NCI-H2227 (cell line): ENCODE measurements at regions not wholly inside any gene's neighbourhood (a gene's known extent, or its start where the extent isn't known, plus 50 kb on each side); places are given as distances from the start of the nearest gene placed in this dataset.
"Not testable (repeated sequence)": the region's sequence is repeated elsewhere in the genome, so short reads cannot be mapped to it uniquely, and the experiment has no call there.

Source experiments
- DNase-seq: peaks from one replicate; lab custom pipeline; 2025; ENCODE audit not compliant: unreplicated experiment; lab: John Stamatoyannopoulos, UW

DNA sequence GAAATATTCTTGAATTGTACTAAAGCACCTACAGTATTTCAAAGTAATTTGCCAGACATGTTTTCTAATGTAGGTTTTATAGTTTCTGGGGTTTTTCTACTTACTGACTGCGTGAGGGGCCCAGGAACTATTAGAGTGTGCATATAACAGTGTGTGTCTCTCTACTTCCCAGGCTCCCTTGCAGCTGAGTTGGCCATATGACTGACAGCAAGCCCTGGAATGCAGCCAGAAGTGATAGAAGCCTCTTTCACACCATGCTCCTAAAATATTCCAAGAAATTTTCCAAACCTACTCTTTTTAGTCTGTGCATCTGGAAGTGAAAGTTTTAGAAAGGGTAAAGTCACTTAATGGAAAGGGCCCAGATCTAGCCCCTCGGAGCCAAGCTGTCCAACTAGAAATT, 96.7 kb upstream of the SLC7A11 start:
- no peak for DNase-seq

DNA sequence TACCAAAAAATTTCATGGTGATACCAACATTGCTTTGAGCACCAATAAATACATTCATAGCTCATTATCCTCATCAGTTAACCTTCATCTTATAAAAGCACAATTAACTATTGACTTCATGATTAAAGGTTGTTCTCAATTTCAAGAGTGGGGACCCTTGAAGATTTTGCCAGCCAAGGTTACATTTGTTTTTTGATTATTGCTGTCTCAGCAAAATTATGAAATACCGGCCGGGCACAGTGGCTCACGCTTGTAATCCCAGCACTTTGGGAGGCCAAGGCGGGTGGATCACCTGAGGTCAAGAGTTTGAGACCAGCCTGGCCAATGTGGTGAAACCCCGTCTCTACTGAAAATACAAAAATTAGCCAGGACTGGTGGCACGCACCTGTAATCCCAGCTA, 96.1 kb upstream of the SLC7A11 start:
- not testable (repeated sequence) for DNase-seq

DNA sequence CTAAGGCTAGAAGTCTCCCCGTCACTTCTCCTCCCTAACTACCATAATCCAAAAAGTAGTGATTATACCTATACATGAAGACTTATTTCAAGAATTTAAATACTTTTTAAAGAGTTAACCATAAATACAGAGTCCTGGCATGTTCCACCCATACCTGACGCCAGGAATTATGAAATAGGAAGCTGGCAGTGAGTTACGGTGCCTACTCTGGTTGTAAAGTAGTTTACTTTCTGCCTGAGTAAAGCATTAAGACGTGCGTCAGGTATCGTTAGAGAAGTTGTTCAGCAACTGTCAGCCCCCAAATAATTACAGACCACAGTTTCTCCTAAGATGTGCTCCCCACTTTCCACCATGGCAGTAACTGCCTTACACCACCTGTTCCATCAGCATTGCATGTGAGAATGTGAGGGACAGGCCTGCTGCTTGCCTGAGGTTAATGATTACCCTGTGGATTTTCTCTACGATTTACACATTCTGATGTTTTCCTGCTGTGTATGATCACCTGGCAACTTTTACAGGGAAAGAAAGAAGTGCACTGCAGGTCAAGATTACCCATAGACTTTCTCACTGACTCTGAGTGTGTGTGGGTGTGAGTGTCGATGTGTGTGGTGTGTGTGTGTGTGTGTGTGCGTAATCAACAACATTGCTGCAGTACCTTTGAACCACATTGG, 92.3 kb upstream of the SLC7A11 start:
- peak; percentile 8 for DNase-seq

DNA sequence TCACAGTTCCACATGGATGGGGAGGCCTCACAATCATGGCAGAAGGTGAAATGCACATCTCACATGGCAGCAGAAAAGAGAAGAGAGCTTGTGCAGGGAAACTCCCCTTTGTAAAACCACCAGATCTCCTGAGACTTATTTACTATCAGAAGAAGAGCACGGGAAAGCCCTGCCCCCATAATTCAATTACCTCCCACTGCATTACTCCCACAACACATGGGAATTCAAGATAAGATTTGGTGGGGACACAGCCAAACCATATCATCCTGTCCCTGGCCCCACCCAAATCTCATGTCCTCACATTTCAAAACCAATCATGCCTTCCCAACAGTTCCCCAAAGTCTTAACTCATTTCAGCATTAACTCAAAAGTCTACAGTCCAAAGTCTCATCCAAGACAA, 90.3 kb upstream of the SLC7A11 start:
- not testable (repeated sequence) for DNase-seq

DNA sequence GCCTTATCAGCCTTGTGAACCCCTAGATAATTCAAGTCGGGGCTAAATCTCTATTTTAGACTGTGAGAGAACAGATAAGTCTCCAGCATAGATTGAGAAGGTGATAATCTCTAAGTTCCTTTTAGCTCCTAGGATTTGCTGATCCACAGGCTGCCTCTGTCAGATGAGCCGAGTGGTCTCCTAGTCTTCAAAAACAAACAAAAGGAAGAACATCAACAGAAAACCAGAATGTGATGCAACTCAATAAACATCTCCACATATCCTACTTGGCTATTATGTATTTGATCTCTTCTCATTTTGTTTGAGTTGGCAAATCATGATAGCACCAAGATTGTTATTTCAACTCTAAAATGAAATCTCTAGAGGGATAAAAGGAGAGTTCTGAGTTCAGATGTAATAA, 88.4 kb upstream of the SLC7A11 start:
- DNase-seq: no peak

DNA sequence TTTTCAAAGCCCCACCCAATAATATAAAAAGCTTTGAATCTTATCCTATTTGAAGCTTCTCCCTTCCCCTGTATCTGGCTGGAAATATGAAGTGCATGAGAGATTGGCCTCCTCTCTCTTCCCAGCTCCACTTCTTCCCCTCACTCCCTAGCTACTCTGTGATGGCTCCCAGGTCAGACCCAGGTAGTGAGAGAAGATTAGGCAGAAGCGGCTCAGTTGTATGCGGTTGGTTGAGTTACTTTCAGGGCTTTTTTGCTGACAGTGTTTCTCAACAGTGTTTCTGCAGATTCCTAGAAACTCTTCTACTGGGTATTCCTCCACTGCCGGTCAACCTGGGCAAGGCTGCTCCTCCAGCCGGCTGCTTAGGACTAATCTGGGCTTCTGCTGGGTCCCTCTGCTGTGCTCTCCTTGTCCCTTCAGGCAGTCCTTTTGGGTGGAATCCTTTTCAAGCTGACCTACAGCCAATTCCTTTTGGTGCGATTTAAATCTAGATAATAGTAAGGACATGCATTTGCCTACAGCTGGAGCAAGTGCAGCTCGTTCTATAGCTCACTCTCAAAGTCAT, 87.4 kb upstream of the SLC7A11 start:
- no peak for DNase-seq

DNA sequence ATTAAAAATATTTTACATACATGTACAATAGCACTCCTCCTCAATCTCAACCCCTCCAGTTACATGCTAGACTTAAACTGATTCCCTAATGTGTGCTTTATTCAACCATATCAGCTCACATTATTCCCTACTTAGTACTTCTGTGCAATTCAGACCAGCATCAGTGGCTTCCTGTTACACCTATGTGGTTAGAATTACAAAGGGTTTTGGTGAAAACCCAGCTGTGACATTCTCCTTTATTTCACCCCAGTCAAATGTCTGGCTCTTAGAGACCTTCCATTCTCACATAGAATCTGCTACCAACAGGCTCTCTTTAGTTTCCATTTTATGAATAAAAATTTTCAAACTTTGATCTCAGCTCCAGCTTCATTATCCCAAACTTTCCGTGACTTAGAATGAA, 85.2 kb upstream of the SLC7A11 start:
- DNase-seq: no peak

DNA sequence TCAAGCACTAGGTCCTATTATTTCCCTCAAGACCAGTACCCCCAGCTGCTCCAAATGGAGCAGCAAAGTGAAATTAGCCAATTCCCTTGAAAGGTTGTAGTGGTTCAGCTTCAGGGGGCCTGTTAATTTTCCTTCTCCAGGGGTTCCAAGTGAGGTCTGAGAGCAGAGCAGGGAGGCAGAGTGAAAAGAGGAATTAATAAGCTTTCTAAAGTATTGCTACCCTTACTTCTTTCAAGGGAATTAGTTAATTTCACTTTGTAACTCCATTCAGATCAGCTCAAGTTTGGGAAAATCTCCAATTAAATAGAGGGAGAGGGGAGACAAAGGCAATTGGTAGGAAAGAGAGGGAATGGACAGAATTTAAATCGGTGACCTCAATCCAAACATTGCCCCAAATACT, 78.7 kb upstream of the SLC7A11 start:
- DNase-seq: no peak

DNA sequence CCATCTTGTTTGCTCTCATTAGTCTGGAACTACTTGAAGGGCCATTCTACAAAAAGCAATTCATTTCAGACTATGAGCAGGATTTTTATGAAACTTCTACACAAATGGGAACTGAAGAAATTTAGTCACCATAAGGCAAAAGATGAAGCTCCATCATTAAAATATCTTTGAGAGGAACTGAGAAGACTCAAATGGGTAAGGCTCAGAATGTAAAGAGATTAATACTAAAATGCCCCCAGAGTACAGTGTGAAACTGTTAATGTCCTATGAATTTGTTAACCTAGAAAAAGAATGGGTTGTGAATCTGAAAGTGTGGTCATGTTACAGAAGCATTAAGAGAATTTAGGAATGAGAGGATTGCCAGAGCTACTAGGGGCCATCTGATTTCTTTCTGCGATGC, 77.9 kb upstream of the SLC7A11 start:
- DNase-seq: no peak

DNA sequence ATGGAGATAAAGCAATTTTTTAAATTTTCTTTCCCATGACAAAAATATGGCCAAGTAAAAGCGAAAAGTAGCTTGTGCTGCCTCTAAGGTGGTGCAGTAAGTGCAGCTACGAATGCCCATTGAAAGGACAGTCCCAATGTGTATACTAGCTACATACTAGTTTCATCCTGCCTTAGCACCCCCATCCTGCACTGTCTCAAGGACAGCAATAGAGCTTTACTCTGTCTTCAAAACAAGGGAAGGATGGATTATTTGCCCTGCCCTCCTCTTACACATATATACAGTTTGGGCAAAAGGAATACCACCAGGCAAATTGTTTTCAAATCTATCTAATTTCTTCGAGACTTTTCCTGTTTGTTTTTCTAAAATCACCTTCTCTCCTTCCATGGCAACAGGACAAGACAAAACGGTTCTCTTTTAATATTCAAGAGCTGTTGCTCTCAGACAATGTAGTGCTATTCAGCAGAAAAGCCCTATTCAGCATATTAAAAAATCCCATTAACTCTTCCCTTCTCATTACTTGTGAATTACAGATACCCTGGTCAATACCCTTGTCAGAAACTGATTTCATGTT, 75.1 kb upstream of the SLC7A11 start:
- no peak for DNase-seq

DNA sequence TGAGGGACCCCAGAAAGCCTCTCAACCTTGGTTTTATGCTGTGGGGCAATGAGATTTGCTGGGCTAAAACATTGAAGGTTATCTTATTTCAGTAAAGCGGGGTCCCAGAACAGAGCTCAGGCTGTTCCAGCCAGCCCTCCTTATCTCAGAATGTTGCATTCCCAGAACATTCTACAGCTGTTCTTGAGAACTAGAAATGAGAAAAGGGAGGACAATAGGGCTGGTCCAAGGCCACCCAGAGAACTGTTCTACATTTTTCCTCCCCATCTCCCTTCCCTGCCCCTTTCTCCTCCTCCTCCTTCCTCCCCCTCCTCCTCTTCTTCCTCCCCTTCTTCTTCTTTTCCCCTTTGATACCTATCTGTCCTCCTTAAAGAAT, 70.4 kb upstream of the SLC7A11 start:
- no peak for DNase-seq

DNA sequence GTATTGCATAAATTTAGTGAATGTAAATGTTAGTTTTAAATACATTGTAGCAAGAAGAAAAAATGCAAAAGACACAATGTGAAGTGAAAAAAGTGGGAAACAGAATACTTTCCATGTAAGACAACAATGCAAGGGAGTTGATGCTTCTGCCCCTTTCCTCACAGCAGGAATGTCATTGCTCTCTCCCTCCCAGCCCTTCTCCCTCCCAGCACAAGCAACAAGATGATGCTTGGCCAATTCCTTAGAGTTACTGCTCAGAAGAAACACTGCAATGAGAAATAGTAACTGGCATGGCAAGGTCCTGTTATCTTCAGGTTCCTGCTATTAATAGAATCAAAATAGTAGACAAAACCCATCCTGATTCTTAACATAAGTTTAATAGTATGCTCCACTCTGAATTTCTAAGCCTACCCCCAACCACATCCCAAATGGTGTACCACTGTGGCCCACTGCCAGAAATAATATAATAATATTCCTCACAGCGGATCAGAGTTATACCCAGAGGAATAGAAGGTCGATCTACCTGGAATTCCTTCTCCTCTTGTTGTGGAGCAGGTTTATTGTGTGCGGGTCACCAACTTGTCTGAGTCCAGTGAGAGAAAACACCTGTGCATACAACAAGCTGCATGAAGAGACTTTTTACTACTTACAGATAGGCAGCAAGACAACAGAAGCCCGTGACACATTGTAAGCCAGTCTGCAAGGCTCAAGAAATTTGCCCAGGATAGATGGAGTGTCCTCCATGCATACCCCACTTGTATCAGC, 69.8 kb upstream of the SLC7A11 start:
- DNase-seq: no peak

DNA sequence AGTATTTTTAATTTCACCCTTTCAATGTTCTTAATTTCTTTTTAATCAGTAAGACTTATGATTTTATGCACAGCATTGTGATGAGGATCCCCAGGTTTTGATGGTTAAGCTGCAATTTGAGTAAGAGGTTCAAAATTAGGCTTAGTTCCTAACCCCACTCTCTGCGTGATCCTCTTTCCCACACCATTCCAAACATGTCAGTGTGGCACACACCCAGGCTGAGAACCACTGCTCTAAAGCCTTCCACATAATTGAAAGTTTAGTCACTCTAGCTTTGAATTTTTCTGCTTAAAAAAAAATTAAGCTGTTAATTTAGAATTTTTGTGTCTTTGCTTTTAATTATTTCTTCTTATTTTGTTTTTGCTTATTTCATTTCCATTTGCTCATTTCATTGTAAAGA, 68.8 kb upstream of the SLC7A11 start:
- DNase-seq: no peak

DNA sequence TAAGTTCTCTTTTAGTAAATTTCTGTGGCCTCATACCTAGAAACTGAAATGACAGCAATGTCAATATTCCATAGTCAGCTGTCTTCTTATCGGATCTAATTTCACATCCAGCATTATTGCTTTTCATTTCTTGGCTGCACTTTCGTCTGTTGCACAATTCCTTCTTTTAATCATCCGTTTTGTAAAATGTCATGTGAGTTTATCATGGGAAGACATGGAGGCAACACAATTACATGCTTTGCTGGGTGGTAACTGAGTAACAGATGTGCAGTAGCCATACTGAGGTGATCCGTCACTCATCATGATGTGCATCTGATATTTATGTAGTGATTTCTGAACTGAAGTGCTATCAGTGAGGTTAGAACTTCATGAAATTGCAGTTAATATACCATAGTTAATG, 68.3 kb upstream of the SLC7A11 start:
- no peak for DNase-seq

DNA sequence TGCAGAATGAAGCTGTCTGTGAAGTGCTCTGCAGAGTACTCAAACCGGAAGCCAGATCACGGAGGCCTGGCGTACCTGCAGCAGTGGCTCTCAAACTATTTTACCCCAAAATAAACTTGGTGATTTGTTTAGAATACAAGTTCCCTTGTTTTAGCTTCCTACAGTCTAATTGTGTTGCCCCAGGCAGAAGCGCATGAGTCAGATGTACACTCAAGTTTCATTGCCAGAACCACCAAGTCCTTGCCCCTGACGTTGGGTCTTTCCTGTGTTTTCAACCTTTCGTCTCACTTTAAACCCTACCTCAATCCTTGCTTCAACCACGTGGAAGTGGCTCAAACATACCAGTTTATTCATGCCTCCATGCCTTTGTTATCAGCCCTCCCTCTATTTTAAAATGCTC, 66.2 kb upstream of the SLC7A11 start:
- no peak for DNase-seq

DNA sequence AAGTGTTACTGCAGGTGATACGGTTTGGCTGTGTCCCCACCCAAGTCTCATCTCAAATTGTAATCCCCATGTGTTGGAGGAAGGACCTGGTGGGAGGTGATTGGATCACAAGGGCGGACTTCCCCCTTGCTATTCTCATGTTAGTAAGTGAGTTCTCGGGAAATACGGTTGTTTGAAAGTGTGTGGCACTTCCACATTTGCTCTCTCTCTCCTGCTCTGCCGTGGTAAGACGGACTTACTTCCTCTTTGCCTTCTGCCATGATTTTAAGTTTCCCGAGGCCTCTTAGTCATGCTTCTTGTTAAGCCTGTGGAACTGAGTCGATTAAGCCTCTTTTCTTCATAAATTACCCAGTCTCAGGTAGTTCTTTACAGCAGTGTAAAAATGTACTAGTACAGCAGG, 65.2 kb upstream of the SLC7A11 start:
- DNase-seq: no peak

DNA sequence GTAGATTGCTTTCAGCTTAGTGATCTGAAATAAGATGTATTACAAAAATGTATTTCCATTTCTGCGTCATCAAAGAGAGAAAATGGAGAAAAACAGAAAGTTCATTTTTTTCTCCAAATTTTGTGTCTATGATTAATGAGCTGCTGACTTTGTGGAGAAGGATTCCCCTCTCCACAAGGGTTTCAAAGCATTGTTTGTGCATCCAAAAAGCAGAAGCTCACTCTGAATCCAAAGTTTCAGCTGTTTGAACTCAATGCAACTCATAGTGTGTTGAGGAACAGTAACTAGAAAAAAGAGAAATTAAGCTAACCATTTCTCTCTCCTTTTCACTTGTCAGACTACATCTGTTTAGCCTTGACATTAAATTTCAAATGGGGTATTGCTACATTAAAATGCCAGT, 62.9 kb upstream of the SLC7A11 start:
- DNase-seq: no peak

DNA sequence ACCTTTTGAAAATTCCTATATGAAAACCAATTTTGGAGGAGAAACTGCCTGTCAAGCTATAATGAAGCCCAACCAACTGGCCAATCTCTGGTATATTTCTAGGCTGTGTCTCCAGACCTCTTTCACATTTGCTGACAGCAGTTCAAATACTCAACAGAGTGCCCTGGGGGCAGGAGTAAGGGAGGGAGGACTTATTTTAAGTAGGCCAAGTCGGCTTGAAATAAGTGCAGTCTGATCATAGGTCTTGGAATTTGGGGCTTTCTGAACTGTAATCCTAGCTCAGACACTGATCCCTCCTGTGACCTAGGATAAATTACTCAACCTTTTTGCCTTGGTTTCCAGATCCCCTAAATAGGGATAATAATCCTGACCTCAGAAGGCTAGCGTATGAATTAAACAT, 59.4 kb upstream of the SLC7A11 start:
- DNase-seq: no peak

DNA sequence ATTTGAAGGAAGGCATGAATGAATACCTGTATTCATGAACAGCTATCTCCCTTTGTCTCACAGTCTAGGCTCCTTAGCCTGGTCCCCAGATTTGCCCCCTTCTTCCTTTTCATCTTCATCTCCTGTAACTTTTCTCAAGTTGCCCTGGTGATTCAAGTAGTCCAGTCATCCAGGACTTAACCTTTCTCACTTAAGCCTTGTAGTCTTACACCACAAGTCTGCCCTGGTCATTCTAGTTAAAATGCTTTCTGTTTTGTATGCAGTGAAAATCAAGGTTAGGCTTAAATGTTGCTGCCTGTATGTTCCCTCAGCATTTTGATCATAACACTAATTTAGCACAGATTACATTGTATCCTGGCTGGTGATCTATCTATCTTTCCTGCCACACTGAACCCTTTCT, 58.5 kb upstream of the SLC7A11 start:
- no peak for DNase-seq

DNA sequence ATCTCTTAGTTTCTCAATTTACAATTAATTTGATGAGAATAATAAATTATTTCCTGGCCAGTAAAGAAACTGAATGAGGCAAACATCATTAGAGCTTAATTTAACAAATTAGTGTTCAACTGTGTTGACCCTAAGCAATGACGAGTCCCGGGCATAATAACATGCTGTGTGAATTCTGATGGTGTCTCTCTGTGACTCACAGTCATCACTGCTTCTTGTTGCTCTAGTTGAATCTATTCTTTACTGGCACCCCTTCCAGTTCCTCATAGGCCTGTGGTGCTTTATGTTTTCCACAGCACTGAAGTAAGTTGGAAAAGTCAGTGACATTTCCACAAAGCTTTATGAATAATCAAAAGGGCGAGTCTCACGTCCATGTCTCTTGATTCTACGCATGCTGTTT, 57.7 kb upstream of the SLC7A11 start:
- DNase-seq: no peak

DNA sequence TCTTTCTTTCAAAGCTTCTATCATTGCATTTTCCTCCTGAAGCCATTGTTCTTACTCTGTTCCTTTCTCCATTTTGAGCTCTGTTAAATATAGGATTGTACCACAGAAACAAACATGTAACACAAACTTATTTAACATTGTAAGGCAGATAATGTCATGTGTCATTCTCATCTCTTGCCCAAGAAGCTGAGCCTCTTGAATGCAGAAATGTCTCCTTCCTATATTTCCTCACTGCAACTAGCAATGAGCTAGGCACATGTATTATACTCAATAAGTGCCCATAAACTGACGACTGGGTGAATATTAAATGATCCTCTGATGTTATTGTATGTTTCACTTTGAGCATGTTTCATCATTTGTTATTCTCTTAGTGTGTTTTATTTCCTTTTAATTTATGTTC, 56.7 kb upstream of the SLC7A11 start:
- no peak for DNase-seq

DNA sequence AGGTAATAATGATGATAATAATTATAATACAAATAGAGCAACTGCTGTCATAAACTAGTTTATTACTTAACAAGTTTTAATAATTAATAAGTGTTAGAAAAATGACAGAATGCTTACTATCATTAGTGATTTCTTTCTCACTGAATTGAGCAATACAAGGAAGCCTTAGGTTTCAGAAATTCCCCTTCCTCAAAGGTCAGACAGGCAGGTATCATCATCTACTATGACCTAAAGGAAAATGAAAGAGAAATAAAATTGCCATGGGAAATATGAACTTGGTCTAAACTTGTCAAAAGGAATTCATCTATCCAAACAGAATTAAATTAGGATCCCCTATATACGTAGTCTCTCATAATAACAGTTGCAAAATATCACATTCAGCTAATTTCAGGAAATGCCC, 56.3 kb upstream of the SLC7A11 start:
- no peak for DNase-seq
